ENCODE measurements at regions not wholly inside any gene's neighbourhood (a gene's known extent, or its start where the extent isn't known, plus 50 kb on each side); places are given as distances from the start of the nearest gene placed in this dataset.
"Not testable (repeated sequence)": the region's sequence is repeated elsewhere in the genome, so short reads cannot be mapped to it uniquely, and the experiment has no call there.

DNA sequence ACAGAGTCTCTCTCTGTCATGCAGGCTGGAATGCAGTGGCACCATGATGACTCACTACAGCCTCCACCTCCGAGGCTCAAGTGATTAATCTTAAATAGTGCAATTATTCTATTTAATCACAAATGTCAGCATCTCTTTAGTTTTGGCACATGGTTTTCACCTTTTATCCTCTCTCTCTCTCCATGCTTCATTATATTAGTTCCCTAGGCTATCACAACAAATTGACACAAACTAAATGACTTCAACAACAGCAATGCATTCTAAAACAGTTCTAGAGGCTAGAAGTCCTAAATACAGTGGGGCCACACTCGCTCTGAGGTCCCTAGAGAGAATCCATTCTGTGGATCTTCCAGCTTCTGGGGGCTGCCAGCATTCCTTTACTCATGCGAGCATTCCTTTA lies 178.2 kb upstream of the ZNG1F start:
- DNase-seq, result not testable (repeated sequence)

GRCh38 chr9:41361790-41362189 lies 172.7 kb upstream of the ZNG1F start:
- DNase-seq, result not testable (repeated sequence)

DNA sequence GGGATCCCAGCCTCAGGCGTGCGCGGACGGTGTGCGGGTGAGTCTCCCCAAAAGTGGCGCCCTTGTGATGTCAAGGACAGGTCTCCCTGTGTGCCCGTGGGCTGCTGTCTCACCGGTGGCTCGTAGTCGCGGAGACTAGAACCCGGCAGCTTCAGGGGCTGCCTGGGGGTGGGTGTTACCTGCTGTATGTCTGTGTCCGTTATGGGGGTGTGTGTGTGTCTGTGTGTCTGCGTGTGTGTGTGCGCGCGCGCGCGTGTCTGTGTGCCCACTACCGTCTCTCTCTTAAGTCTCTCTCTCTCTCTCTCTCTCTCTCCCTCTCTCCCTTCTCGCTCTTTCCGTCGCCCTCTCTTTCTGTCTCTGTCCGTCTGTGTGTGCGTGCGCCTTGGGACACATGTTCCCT lies 170.0 kb upstream of the ZNG1F start:
- peak; percentile 50 for DNase-seq

DNA sequence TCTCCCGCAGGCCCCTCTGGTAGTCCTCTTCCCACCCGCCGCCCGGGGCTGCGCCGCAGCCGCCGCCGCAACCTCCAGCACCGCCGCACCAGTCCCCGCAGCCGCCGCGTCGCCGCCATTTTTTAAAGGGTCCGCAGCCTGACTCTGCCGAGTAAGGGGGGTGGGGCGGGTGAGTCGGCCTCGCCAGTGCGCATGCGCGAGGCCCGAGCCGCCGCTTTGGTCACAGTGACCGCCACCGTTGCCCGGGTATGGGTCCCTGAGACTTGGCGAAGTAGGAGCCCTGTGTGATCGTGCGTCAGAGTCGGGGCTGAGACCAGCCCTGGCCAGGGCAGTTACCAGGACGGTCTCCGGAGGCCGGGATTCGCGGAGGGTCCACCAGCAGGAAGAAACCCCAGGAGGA lies 169.6 kb upstream of the ZNG1F start:
- DNase-seq, result peak; percentile 78

GRCh38 chr9:41357918-41358404 lies 168.8 kb upstream of the ZNG1F start:
- not testable (repeated sequence) for DNase-seq

DNA sequence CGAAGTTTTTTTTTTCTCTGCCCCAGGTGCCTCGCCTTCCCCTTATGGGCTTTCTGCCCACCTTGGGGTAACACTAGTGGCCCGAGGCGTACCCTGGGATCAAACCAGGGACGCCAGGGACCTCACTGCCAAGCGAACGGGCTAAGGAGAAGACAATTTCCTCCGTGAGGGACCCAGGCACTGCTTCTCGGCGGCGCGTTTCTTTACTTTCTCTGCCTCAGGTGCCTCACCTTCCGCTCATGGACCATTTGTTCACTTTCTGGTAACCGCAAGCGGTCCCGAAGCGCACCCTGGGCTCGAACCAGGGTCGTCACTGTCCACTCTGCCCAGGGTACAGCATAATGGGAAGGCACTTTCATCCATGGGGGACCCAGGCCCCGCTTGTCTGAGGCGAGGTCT lies 168.2 kb upstream of the ZNG1F start:
- DNase-seq, result not testable (repeated sequence)

GRCh38 chr9:41356588-41357349 lies 167.7 kb upstream of the ZNG1F start:
- DNase-seq, result peak; percentile 27

DNA sequence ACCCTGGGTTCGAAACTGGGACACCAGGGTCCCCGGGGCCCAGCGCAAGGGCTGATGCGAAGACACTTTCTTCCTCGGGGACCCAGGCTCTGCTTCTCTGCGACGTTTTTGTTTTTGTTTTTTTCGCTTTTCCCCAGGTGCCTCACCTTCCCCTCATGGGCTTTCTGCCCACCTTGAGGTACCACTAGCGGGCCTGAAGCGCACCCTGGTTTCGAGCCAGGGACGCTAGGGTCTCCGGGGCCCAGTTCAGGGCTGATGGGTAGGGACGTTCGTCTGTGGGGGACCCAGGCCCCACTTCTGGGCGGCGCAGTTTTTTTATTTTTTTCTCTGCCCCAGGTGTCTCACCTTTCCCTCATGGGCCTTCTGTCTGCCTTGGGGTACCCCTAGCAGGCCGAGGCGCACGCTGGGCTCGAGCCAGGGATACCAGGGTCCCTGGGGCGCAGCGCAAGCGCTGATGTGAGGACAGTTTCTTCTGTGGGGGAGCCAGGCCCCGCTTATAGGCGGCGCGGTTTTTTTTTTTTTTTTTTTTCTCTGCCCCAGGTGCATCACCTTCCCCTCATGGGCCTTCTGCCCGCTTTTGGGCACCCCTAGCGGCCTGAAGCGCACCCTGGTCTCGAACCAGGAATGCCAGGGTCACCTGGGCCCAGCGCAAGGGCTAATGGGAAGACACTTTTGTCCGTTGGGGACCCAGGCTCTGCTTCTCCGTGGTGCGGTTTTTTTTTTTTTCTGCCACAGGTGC lies 166.8 kb upstream of the ZNG1F start:
- DNase-seq, result not testable (repeated sequence)

DNA sequence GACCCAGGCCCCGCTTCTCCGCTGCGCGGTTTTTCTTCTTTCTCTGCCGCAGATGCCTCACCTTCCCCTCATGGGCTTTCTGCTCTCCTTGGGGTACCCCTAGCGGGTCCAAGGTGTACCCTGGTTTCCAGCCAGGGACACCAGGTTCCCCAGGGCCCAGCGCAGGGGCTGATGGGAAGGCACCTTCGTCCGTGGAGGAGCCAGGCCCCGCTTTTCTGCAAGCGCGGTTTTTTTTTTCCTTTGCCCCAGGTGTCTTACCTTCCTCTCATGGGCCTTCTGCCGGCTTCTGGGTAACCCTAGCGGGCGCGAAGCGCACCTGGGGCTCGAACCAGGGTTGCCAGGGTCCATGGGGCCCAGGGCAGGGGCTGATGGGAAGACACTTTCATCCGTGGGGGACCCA lies 165.9 kb upstream of the ZNG1F start:
- not testable (repeated sequence) for DNase-seq

- not testable (repeated sequence) for DNase-seq
These were observed 165.2 kb upstream of the ZNG1F start for GRCh38 chr9:41354060-41354934.

- not testable (repeated sequence) for DNase-seq
These were observed 163.9 kb upstream of the ZNG1F start for GRCh38 chr9:41353026-41353425.

DNA sequence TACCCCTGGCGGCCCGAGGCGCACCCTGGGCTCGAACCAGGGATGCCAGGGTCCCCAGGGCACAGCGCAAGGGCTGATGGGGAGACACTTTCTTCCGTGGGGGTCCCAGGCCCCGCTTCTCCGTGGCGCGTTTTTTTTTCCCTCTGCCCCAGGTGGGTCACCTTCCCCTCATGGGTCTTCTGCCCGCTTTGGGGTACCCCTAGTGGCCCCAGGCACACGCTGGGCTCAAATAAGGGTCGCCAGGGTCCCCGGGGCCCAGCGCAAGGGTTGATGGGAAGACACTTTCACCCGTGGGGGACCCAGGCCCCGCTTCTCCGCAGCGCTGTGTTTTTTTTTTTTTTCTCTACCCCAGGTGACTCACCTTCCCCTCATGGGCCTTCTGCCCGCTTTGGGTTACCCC lies 163.3 kb upstream of the ZNG1F start:
- DNase-seq, result not testable (repeated sequence)

GRCh38 chr9:41347893-41348292 lies 158.8 kb upstream of the ZNG1F start:
- DNase-seq, result not testable (repeated sequence)

DNA sequence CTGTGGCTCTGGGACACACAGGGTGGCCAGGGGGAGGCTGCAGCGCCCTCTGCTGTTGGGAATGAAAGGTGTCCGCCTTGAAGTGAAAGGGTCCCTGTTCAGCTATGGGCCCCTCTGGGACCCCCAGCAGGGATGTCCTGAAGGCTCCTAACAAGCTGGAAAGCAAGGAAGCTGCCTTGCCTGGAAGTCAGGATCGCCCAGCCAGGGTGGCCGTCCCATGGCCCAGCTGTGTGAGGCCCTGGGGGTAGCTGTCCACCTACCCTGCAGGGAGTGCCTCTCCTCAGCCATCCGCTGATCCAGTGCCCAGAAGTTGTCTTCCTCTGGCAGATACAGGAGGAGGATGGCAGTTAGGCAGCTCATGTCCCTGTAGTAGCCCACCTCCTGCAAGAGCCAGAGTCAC lies 143.4 kb upstream of the ZNG1F start:
- not testable (repeated sequence) for DNase-seq

DNA sequence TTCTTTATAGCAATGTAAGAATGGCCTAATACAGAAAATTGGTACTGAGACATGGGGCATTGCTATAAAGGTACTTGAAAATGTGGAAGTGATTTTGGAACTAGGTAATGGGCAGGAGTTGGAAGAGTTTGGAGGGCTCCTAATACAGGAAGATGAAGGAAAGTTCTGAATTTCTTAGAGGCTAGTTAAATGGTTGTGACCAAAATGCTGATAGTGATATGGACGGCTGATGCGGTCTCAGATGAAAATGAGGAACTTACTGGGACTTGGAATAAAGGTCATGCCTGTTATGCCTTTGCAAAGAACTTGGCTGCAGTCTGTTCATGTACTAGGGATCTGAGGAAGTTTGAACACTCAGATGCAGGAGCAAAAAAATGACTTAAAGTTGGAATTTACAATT lies 132.2 kb upstream of the ZNG1F start:
- not testable (repeated sequence) for DNase-seq

- DNase-seq, result not testable (repeated sequence)
These were observed 119.8 kb upstream of the ZNG1F start for GRCh38 chr9:41308953-41309352.

DNA sequence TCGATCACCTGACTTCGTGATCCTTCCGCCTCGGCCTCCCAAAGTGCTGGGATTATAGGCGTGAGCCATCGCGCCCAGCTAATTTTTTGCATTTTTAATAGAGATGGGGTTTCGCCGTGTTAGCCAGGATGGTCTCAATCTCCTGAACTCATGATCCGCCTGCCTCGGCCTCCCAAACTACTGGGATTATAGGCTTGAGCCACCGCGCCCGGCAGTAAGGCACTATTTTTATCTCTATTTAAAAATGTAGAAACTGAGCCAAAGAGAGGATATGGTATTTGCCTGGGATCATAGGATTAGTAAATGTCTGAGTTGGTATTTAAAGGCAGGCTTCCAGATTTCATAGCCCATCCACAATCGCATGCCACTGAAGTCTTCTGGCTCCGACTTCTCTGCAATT lies 96.6 kb upstream of the ZNG1F start:
- not testable (repeated sequence) for DNase-seq

GRCh38 chr9:41280299-41281238 lies 91.5 kb upstream of the ZNG1F start:
- not testable (repeated sequence) for DNase-seq

- not testable (repeated sequence) for DNase-seq
These were observed 90.3 kb upstream of the ZNG1F start for GRCh38 chr9:41279437-41279836.

- DNase-seq, result not testable (repeated sequence)
These were observed 89.9 kb upstream of the ZNG1F start for GRCh38 chr9:41279033-41279432.

- DNase-seq, result peak; percentile 51
These were observed 84.6 kb upstream of the ZNG1F start for GRCh38 chr9:41273549-41274267.

Data from right forelimb (tissue), 1 donor.